ENCODE measurements at regions not wholly inside any gene's neighbourhood (a gene's known extent, or its start where the extent isn't known, plus 50 kb on each side); places are given as distances from the start of the nearest gene placed in this dataset.

GRCh38 chr5:4704951-4705350, 435.2 kb upstream of the ADAMTS16 start:
- intact Hi-C loops (cut with DNase I) = no loop called here
- no peak for TF ChIP-seq CTCF (IDR thresholded peaks at IDR 0.05)
- TF ChIP-seq POLR2A (IDR thresholded peaks at IDR 0.05) = no peak
- TF ChIP-seq EP300 (IDR thresholded peaks at IDR 0.05) = no peak

GRCh38 chr5:4716781-4717180, 423.3 kb upstream of the ADAMTS16 start:
- no peak for DNase-seq
- Histone ChIP-seq H3K27me3 (no peaks in the 10 kb centered on the region), H3K4me1 (ENCODE audit: insufficient read depth) (no peaks in the 10 kb centered on the region), H3K27ac (no peak overlapping the region), H3K9me3 (no peaks in the 10 kb centered on the region), H3K4me3 (no peak overlapping the region), H3K36me3 (no peaks in the 10 kb centered on the region)
- TF ChIP-seq CTCF (IDR thresholded peaks at IDR 0.05) = no peak
- TF ChIP-seq EP300 (IDR thresholded peaks at IDR 0.05) = no peak
- no peak for TF ChIP-seq POLR2A (IDR thresholded peaks at IDR 0.05)
- 15 to 25% (median 20%) methylated on average over 4 of the region's 4 CpGs for whole genome bisulfite sequencing, 3 donors
- intact Hi-C loops (cut with DNase I) = no loop called here

More at GRCh38 chr5:4704951-4705350, 435.2 kb upstream of the ADAMTS16 start:
- no peaks in the 10 kb centered on the region for H3K4me1 ChIP-seq (ENCODE audit: insufficient read depth)
- no peaks in the 10 kb centered on the region for H3K27me3 ChIP-seq
- no peaks in the 10 kb centered on the region for H3K9me3 ChIP-seq
- H3K27ac ChIP-seq = no peak overlapping the region
- no peaks in the 10 kb centered on the region for H3K36me3 ChIP-seq
- H3K4me3 ChIP-seq = no peak overlapping the region
- no peak for DNase-seq
- 76 to 87% (median 77%) methylated on average over 3 of the region's 3 CpGs for whole genome bisulfite sequencing, 3 donors

- intact Hi-C loops (cut with DNase I) = no loop called here
- Histone ChIP-seq H3K27ac (no peak overlapping the region), H3K36me3 (no peaks in the 10 kb centered on the region), H3K4me1 (ENCODE audit: insufficient read depth) (no peaks in the 10 kb centered on the region), H3K27me3 (no peaks in the 10 kb centered on the region), H3K4me3 (no peak overlapping the region), H3K9me3 (no peaks in the 10 kb centered on the region)
- no peak for DNase-seq
- TF ChIP-seq POLR2A (IDR thresholded peaks at IDR 0.05) = no peak
- WGBS, 3 donors = 25 to 40% (median 32%) methylated on average over 1 of the region's 1 CpG
These were observed 422.7 kb upstream of the ADAMTS16 start for GRCh38 chr5:4717446-4717845.

GRCh38 chr5:4720831-4721230, 419.3 kb upstream of the ADAMTS16 start:
- intact Hi-C loops (cut with DNase I) = no loop called here
- no peak for DNase-seq
- 68 to 74% (median 74%) methylated on average over 6 of the region's 6 CpGs for WGBS, 3 donors

GRCh38 chr5:4722886-4723285, 417.2 kb upstream of the ADAMTS16 start:
- WGBS, 3 donors = 69 to 73% (median 71%) methylated on average over 2 of the region's 2 CpGs
- Histone ChIP-seq H3K36me3 (no peaks in the 10 kb centered on the region), H3K4me3 (no peak overlapping the region), H3K27ac (no peak overlapping the region), H3K4me1 (ENCODE audit: insufficient read depth) (no peaks in the 10 kb centered on the region), H3K27me3 (no peaks in the 10 kb centered on the region), H3K9me3 (no peaks in the 10 kb centered on the region)
- DNase-seq = no peak
- intact Hi-C loops (cut with DNase I) = no loop called here
- TF ChIP-seq POLR2A (IDR thresholded peaks at IDR 0.05) (no peak), EP300 (IDR thresholded peaks at IDR 0.05) (no peak), CTCF (IDR thresholded peaks at IDR 0.05) (no peak)

More at GRCh38 chr5:4720831-4721230, 419.3 kb upstream of the ADAMTS16 start:
- no peaks in the 10 kb centered on the region for H3K27me3 ChIP-seq
- no peaks in the 10 kb centered on the region for H3K4me1 ChIP-seq (ENCODE audit: insufficient read depth)
- no peak overlapping the region for H3K27ac ChIP-seq
- no peak overlapping the region for H3K4me3 ChIP-seq
- H3K9me3 ChIP-seq = no peaks in the 10 kb centered on the region
- H3K36me3 ChIP-seq = no peaks in the 10 kb centered on the region
- no peak for TF ChIP-seq CTCF (IDR thresholded peaks at IDR 0.05)
- no peak for TF ChIP-seq POLR2A (IDR thresholded peaks at IDR 0.05)
- TF ChIP-seq EP300 (IDR thresholded peaks at IDR 0.05) = no peak

All from ovary (tissue), 7 donors.